ENCODE measurements at regions not wholly inside any gene's neighbourhood (a gene's known extent, or its start where the extent isn't known, plus 50 kb on each side); places are given as distances from the start of the nearest gene placed in this dataset.

DNA sequence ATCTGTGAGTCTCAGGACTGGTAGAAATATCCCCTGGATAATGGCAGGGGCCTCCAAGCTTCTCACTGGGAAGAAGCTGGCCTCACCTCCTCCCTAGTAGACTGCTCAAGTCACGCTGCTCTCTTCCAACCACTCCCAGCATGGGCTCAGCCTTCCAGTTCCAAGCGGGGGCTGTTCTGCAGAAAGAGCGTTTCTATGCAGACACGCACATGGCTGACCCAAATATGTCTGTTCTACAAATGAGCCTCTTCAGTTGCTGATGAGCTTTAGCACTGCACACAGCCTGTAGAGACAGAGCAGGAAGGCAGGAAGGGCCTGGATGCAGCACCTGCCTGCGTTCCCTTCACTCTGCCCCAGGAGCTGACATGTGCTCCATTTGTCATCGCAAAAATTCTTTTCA, 523.9 kb upstream of the MGMT start (continued):
- TF ChIP-seq, protein P1, sequence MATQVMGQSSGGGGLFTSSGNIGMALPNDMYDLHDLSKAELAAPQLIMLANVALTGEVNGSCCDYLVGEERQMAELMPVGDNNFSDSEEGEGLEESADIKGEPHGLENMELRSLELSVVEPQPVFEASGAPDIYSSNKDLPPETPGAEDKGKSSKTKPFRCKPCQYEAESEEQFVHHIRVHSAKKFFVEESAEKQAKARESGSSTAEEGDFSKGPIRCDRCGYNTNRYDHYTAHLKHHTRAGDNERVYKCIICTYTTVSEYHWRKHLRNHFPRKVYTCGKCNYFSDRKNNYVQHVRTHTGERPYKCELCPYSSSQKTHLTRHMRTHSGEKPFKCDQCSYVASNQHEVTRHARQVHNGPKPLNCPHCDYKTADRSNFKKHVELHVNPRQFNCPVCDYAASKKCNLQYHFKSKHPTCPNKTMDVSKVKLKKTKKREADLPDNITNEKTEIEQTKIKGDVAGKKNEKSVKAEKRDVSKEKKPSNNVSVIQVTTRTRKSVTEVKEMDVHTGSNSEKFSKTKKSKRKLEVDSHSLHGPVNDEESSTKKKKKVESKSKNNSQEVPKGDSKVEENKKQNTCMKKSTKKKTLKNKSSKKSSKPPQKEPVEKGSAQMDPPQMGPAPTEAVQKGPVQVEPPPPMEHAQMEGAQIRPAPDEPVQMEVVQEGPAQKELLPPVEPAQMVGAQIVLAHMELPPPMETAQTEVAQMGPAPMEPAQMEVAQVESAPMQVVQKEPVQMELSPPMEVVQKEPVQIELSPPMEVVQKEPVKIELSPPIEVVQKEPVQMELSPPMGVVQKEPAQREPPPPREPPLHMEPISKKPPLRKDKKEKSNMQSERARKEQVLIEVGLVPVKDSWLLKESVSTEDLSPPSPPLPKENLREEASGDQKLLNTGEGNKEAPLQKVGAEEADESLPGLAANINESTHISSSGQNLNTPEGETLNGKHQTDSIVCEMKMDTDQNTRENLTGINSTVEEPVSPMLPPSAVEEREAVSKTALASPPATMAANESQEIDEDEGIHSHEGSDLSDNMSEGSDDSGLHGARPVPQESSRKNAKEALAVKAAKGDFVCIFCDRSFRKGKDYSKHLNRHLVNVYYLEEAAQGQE (IDR thresholded peaks at IDR 0.05; ENCODE audit: low read depth): no peak
- TF ChIP-seq, protein P2, sequence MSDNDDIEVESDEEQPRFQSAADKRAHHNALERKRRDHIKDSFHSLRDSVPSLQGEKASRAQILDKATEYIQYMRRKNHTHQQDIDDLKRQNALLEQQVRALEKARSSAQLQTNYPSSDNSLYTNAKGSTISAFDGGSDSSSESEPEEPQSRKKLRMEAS (IDR thresholded peaks at IDR 0.05): no peak
- TF ChIP-seq, protein P3, sequence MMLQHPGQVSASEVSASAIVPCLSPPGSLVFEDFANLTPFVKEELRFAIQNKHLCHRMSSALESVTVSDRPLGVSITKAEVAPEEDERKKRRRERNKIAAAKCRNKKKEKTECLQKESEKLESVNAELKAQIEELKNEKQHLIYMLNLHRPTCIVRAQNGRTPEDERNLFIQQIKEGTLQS (IDR thresholded peaks at IDR 0.05): no peak
- TF ChIP-seq JUND (IDR thresholded peaks at IDR 0.05) (no peak), EZH2 (IDR thresholded peaks at IDR 0.05) (no peak), YY1 (IDR thresholded peaks at IDR 0.05; ENCODE audit: extremely low read depth, insufficient replicate concordance, low read depth, low read length) (no peak), SP1 (IDR thresholded peaks at IDR 0.05; ENCODE audit: low read depth) (no peak), FOSL1 (IDR thresholded peaks at IDR 0.05; ENCODE audit: low read depth) (no peak)

DNA sequence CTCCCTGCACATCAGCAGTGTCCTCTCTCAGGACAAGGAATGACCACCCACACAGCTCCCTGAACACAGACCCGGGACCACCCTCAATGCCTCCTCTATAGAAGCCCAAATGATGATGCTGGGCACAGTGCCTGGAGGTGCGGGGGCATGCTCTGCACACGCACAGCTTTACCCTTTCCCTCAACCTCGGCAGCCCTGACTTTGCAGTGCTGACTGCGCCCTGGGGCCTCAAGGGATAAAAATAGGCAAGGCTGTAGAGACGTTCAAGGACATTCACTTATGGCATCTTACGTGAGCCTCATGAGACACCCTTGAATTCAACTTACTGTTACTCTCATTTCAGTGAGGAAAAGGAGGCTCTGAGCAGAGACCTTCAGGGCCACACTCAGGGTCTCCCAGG, 521.6 kb upstream of the MGMT start:
- TF ChIP-seq, protein P4, sequence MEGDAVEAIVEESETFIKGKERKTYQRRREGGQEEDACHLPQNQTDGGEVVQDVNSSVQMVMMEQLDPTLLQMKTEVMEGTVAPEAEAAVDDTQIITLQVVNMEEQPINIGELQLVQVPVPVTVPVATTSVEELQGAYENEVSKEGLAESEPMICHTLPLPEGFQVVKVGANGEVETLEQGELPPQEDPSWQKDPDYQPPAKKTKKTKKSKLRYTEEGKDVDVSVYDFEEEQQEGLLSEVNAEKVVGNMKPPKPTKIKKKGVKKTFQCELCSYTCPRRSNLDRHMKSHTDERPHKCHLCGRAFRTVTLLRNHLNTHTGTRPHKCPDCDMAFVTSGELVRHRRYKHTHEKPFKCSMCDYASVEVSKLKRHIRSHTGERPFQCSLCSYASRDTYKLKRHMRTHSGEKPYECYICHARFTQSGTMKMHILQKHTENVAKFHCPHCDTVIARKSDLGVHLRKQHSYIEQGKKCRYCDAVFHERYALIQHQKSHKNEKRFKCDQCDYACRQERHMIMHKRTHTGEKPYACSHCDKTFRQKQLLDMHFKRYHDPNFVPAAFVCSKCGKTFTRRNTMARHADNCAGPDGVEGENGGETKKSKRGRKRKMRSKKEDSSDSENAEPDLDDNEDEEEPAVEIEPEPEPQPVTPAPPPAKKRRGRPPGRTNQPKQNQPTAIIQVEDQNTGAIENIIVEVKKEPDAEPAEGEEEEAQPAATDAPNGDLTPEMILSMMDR (IDR thresholded peaks at IDR 0.05 in 2 of 3, conservative IDR thresholded peaks at IDR 0.05 in 1 of 3; ENCODE audit: borderline replicate concordance in 1 of 3, insufficient read depth in 1 of 3, low read depth in 2 of 3, low read length in 2 of 3): no peak
- TF ChIP-seq EZH2phosphoT487 (IDR thresholded peaks at IDR 0.05; ENCODE audit: borderline replicate concordance): no peak
- no peak for TF ChIP-seq SP1 (IDR thresholded peaks at IDR 0.05; ENCODE audit: low read depth)
- POLR2A ChIA-PET: no interaction called here
- Histone ChIP-seq H3K4me2 (ENCODE audit: low read length) (no peak overlapping the region), H3K36me3 (ENCODE audit: control insufficient read depth in 1 of 2, insufficient read depth in 2 of 2, low read length in 2 of 2) (no peaks in the 10 kb centered on the region), H3K9ac (ENCODE audit: low read length) (no peak overlapping the region), H3K9me2 (ENCODE audit: insufficient read depth) (no peaks in the 10 kb centered on the region), H3K9me3 (ENCODE audit: control insufficient read depth in 1 of 2, insufficient read depth in 1 of 2, low read depth in 1 of 2, low read length in 2 of 2) (peaks cover 3 to 12% of the 10 kb centered on the region in 2 experiments; a peak in 2 of 4 replicates), H3K27ac (ENCODE audit: low read depth, low read length) (no peak overlapping the region), H3K27me3 (ENCODE audit: insufficient read depth, low read length) (no peaks in the 10 kb centered on the region), H2AFZ (ENCODE audit: low read depth, low read length, poor library complexity, severe bottlenecking) (no peak overlapping the region), H3K4me1 (ENCODE audit: control insufficient read depth in 1 of 2, insufficient read depth in 2 of 2, low read length in 2 of 2) (no peaks in the 10 kb centered on the region), H3K4me3 (replicated peaks in 1 of 2; ENCODE audit: low read depth in 1 of 2, low read length in 2 of 2) (no peak overlapping the region), H4K20me1 (ENCODE audit: insufficient read depth) (no peaks in the 10 kb centered on the region), H3K79me2 (ENCODE audit: insufficient read depth, low read length) (no peaks in the 10 kb centered on the region)
- RAD21 ChIA-PET (ENCODE audit: low non-redundant PET in 1 of 2, low total read pairs in 2 of 2, uncharacterized antibody in 2 of 2, unreplicated experiment in 2 of 2): no interaction called here
- DNase-seq (ENCODE audit: low read depth, low spot score) (no peak), ATAC-seq (no peak)
- CTCF ChIA-PET: no interaction called here
- BruUV-seq (replicated peaks): no TSS peak
- intact Hi-C loops (cut with micrococcal nuclease): no loop called here
